CD4-positive, CD25-positive, alpha-beta regulatory T cell (primary cell): ENCODE measurements at regions not wholly inside any gene's neighbourhood (a gene's known extent, or its start where the extent isn't known, plus 50 kb on each side); places are given as distances from the start of the nearest gene placed in this dataset.
A peak's percentile ranks its signal among the peaks of the same experiment; 100 is the strongest.

Source experiments
- ATAC-seq, 2 donors: fragments of 150-1000 bp; cut with Tn5 transposase; one replicate each; pipeline ENCODE4 v1.10.0; 2021; ENCODE audit warnings: low read depth in 2 of 2, moderate number of reproducible peaks in 2 of 2, moderate library complexity in 1 of 2
- DNase-seq, 3 donors: peaks; one replicate each; pipeline versions ENCODE4 v3.0.0 to v3.0.0-alpha.2; 2012 to 2022; ENCODE audit warnings: mixed read lengths in 1 of 3
- H3K27ac ChIP-seq: one replicate; pipeline ENCODE4 v1.7.0; 2013; ENCODE audit warnings: mild to moderate bottlenecking, low read length; ENCODE audit not compliant: insufficient read depth, poor library complexity, severe bottlenecking
- H3K27me3 ChIP-seq: one replicate; pipeline ENCODE4 v1.7.0; 2013; ENCODE audit warnings: low read length; ENCODE audit not compliant: control insufficient read depth, insufficient read depth
- H3K36me3 ChIP-seq: one replicate; pipeline ENCODE4 v1.7.0; 2013; ENCODE audit warnings: mild to moderate bottlenecking, low read length, moderate library complexity; ENCODE audit not compliant: control insufficient read depth, insufficient read depth
- H3K4me1 ChIP-seq: 2 replicates; pipeline ENCODE4 v1.7.0; 2013; ENCODE audit warnings: mild to moderate bottlenecking, low read length; ENCODE audit not compliant: insufficient read depth, control insufficient read depth, poor library complexity, severe bottlenecking
- H3K4me3 ChIP-seq: one replicate; pipeline ENCODE4 v1.7.0; 2013; ENCODE audit warnings: low read depth, mild to moderate bottlenecking, low read length, moderate library complexity
- H3K9me3 ChIP-seq, 2 experiments: 1 replicate in 1 of 2; 2 replicates in 1 of 2; pipeline ENCODE4 v1.7.0; 2013; ENCODE audit warnings: low read length in 2 of 2, mild to moderate bottlenecking in 1 of 2, moderate library complexity in 1 of 2; ENCODE audit not compliant: control insufficient read depth in 2 of 2
- H3K27ac Mint-ChIP-seq, 3 donors: one replicate each; pipeline ENCODE4 v1.8.0; 2020 to 2022; ENCODE audit warnings: mild to moderate bottlenecking in 3 of 3, mixed read lengths in 3 of 3, moderate library complexity in 2 of 3
- H3K27me3 Mint-ChIP-seq: one replicate; pipeline ENCODE4 v1.8.0; 2022; ENCODE audit warnings: mild to moderate bottlenecking, mixed read lengths
- H3K36me3 Mint-ChIP-seq: one replicate; pipeline ENCODE4 v1.8.0; 2020; ENCODE audit warnings: mixed read lengths
- H3K4me1 Mint-ChIP-seq, 4 donors: one replicate each; pipeline ENCODE4 v1.8.0; 2020 to 2022; ENCODE audit warnings: mixed read lengths in 4 of 4, mild to moderate bottlenecking in 1 of 4
- H3K4me3 Mint-ChIP-seq, 4 donors: one replicate each; pipeline ENCODE4 v1.8.0; 2020 to 2022; ENCODE audit warnings: mild to moderate bottlenecking in 4 of 4, mixed read lengths in 4 of 4, moderate library complexity in 3 of 4
- H3K9me3 Mint-ChIP-seq, 7 donors: one replicate each; pipeline ENCODE4 v1.8.0; 2020 to 2022; ENCODE audit warnings: mixed read lengths in 7 of 7, mild to moderate bottlenecking in 3 of 7, moderate library complexity in 2 of 7

GRCh38 chr5:2565147-2565546 lies 186.3 kb downstream of the IRX2 start:
- Histone ChIP-seq H3K36me3 (no peaks in the 10 kb centered on the region), H3K4me1 (no peaks in the 10 kb centered on the region), H3K27me3 (no peaks in the 10 kb centered on the region), H3K27ac (no peak overlapping the region), H3K4me3 (no peak overlapping the region), H3K9me3 (no peaks in the 10 kb centered on the region)
- H3K4me1 Mint-ChIP-seq = no peaks in the 10 kb centered on the region
- H3K4me3 Mint-ChIP-seq = no peak overlapping the region
- H3K9me3 Mint-ChIP-seq = peaks cover 0 to 9% (median 3%) of the 10 kb centered on the region in 7 donors
- no peak overlapping the region for H3K27ac Mint-ChIP-seq
- H3K36me3 Mint-ChIP-seq = no peaks in the 10 kb centered on the region
- DNase-seq = no peak
- no peaks in the 10 kb centered on the region for H3K27me3 Mint-ChIP-seq
- no peak for ATAC-seq

GRCh38 chr5:2563046-2563445 lies 188.4 kb downstream of the IRX2 start:
- no peaks in the 10 kb centered on the region for H3K36me3 ChIP-seq
- no peak overlapping the region for H3K4me3 ChIP-seq
- H3K4me3 Mint-ChIP-seq = no peak overlapping the region
- no peaks in the 10 kb centered on the region for H3K27me3 Mint-ChIP-seq
- no peaks in the 10 kb centered on the region for H3K4me1 Mint-ChIP-seq
- H3K9me3 Mint-ChIP-seq = peaks cover 0 to 9% (median 4%) of the 10 kb centered on the region in 7 donors
- H3K27me3 ChIP-seq = no peaks in the 10 kb centered on the region
- H3K36me3 Mint-ChIP-seq = no peaks in the 10 kb centered on the region
- DNase-seq (no peak), ATAC-seq (no peak)
- H3K27ac Mint-ChIP-seq = no peak overlapping the region
- no peak overlapping the region for H3K27ac ChIP-seq
- no peaks in the 10 kb centered on the region for H3K9me3 ChIP-seq
- H3K4me1 ChIP-seq = no peaks in the 10 kb centered on the region

GRCh38 chr5:2562036-2562435 lies 189.4 kb downstream of the IRX2 start:
- no peak overlapping the region for H3K27ac ChIP-seq
- no peaks in the 10 kb centered on the region for H3K27me3 ChIP-seq
- H3K27me3 Mint-ChIP-seq = no peaks in the 10 kb centered on the region
- ATAC-seq (no peak), DNase-seq (no peak)
- no peaks in the 10 kb centered on the region for H3K4me1 ChIP-seq
- H3K9me3 Mint-ChIP-seq = peaks cover 0 to 5% (median 3%) of the 10 kb centered on the region in 7 donors
- no peak overlapping the region for H3K4me3 ChIP-seq
- no peak overlapping the region for H3K4me3 Mint-ChIP-seq
- no peaks in the 10 kb centered on the region for H3K36me3 Mint-ChIP-seq
- H3K4me1 Mint-ChIP-seq = no peaks in the 10 kb centered on the region
- H3K27ac Mint-ChIP-seq = no peak overlapping the region
- H3K9me3 ChIP-seq = no peaks in the 10 kb centered on the region
- H3K36me3 ChIP-seq = no peaks in the 10 kb centered on the region

- Histone ChIP-seq H3K4me3 (no peak overlapping the region), H3K4me1 (no peaks in the 10 kb centered on the region), H3K27ac (no peak overlapping the region), H3K36me3 (no peaks in the 10 kb centered on the region), H3K27me3 (no peaks in the 10 kb centered on the region), H3K9me3 (no peaks in the 10 kb centered on the region)
- no peaks in the 10 kb centered on the region for H3K4me1 Mint-ChIP-seq
- H3K27me3 Mint-ChIP-seq = no peaks in the 10 kb centered on the region
- H3K36me3 Mint-ChIP-seq = no peaks in the 10 kb centered on the region
- no peak overlapping the region for H3K27ac Mint-ChIP-seq
- peaks cover 0 to 10% (median 4%) of the 10 kb centered on the region in 7 donors for H3K9me3 Mint-ChIP-seq
- DNase-seq (no peak), ATAC-seq (no peak)
- H3K4me3 Mint-ChIP-seq = no peak overlapping the region
Measured at GRCh38 chr5:2560435-2560834, 191.0 kb downstream of the IRX2 start.

GRCh38 chr5:2557435-2557834 lies 194.0 kb downstream of the IRX2 start:
- H3K4me3 Mint-ChIP-seq = no peak overlapping the region
- no peaks in the 10 kb centered on the region for H3K27me3 ChIP-seq
- ATAC-seq (no peak), DNase-seq (no peak)
- no peaks in the 10 kb centered on the region for H3K36me3 ChIP-seq
- H3K4me1 ChIP-seq = no peaks in the 10 kb centered on the region
- H3K9me3 Mint-ChIP-seq = peaks cover 4 to 33% (median 12%) of the 10 kb centered on the region in 7 donors
- no peaks in the 10 kb centered on the region for H3K36me3 Mint-ChIP-seq
- no peak overlapping the region for H3K27ac ChIP-seq
- no peaks in the 10 kb centered on the region for H3K27me3 Mint-ChIP-seq
- H3K4me3 ChIP-seq = no peak overlapping the region
- H3K27ac Mint-ChIP-seq = no peak overlapping the region
- H3K4me1 Mint-ChIP-seq = no peaks in the 10 kb centered on the region
- H3K9me3 ChIP-seq = peaks cover 0 to 8% of the 10 kb centered on the region in 2 experiments

GRCh38 chr5:2556375-2556966 lies 195.0 kb downstream of the IRX2 start:
- H3K9me3 ChIP-seq = peaks cover 0 to 8% of the 10 kb centered on the region in 2 experiments
- ATAC-seq = no peak

GRCh38 chr5:2553611-2554010 lies 197.9 kb downstream of the IRX2 start:
- H3K27ac ChIP-seq = no peak overlapping the region

More at GRCh38 chr5:2556375-2556966, 195.0 kb downstream of the IRX2 start:
- DNase-seq = no peak
- Mint-ChIP-seq H3K9me3 (peaks cover 4 to 35% (median 12%) of the 10 kb centered on the region in 7 donors), H3K27ac (no peak overlapping the region), H3K4me1 (no peaks in the 10 kb centered on the region), H3K4me3 (peak overlapping the region in 1 of 4 donors; percentile 52), H3K27me3 (no peaks in the 10 kb centered on the region), H3K36me3 (no peaks in the 10 kb centered on the region)
- H3K4me3 ChIP-seq = no peak overlapping the region
- no peak overlapping the region for H3K27ac ChIP-seq
- H3K4me1 ChIP-seq = no peaks in the 10 kb centered on the region
- no peaks in the 10 kb centered on the region for H3K27me3 ChIP-seq
- H3K36me3 ChIP-seq = no peaks in the 10 kb centered on the region

GRCh38 chr5:2550509-2550908 lies 201.0 kb downstream of the IRX2 start:
- H3K9me3 ChIP-seq = peaks cover 0 to 8% of the 10 kb centered on the region in 2 experiments
- Mint-ChIP-seq H3K9me3 (peaks cover 0 to 27% (median 14%) of the 10 kb centered on the region in 7 donors), H3K27me3 (no peaks in the 10 kb centered on the region), H3K4me3 (no peak overlapping the region), H3K4me1 (no peaks in the 10 kb centered on the region), H3K27ac (no peak overlapping the region), H3K36me3 (no peaks in the 10 kb centered on the region)
- no peak overlapping the region for H3K4me3 ChIP-seq
- no peak for ATAC-seq
- H3K27me3 ChIP-seq = no peaks in the 10 kb centered on the region
- no peak for DNase-seq
- H3K36me3 ChIP-seq = no peaks in the 10 kb centered on the region
- H3K27ac ChIP-seq = no peak overlapping the region
- H3K4me1 ChIP-seq = no peaks in the 10 kb centered on the region

More at GRCh38 chr5:2553611-2554010, 197.9 kb downstream of the IRX2 start:
- Mint-ChIP-seq H3K9me3 (peaks cover 4 to 35% (median 12%) of the 10 kb centered on the region in 7 donors), H3K36me3 (no peaks in the 10 kb centered on the region), H3K27me3 (no peaks in the 10 kb centered on the region), H3K4me1 (no peaks in the 10 kb centered on the region), H3K27ac (no peak overlapping the region), H3K4me3 (no peak overlapping the region)
- DNase-seq (no peak), ATAC-seq (no peak)
- peaks cover 0 to 8% of the 10 kb centered on the region in 2 experiments for H3K9me3 ChIP-seq
- H3K4me3 ChIP-seq = no peak overlapping the region
- no peaks in the 10 kb centered on the region for H3K27me3 ChIP-seq
- no peaks in the 10 kb centered on the region for H3K4me1 ChIP-seq
- no peaks in the 10 kb centered on the region for H3K36me3 ChIP-seq
